Astrocyte (in vitro differentiated cells and primary cell): ENCODE measurements at regions not wholly inside any gene's neighbourhood (a gene's known extent, or its start where the extent isn't known, plus 50 kb on each side); places are given as distances from the start of the nearest gene placed in this dataset.

Experiments
- EZH2 ChIP-seq: IDR thresholded peaks from 2 replicates; pipeline ENCODE4 v1.6.1; 2012; ENCODE audit warnings: mild to moderate bottlenecking, low read length, inconsistent platforms; ENCODE audit not compliant: insufficient read depth
- TF ChIP-seq, protein P1 (sequence below): IDR thresholded peaks from 2 replicates; pipeline ENCODE4 v1.5.1; 2011; ENCODE audit warnings: low read depth, mild to moderate bottlenecking, inconsistent platforms, low read length, moderate library complexity; ENCODE audit not compliant: insufficient read depth

DNA sequence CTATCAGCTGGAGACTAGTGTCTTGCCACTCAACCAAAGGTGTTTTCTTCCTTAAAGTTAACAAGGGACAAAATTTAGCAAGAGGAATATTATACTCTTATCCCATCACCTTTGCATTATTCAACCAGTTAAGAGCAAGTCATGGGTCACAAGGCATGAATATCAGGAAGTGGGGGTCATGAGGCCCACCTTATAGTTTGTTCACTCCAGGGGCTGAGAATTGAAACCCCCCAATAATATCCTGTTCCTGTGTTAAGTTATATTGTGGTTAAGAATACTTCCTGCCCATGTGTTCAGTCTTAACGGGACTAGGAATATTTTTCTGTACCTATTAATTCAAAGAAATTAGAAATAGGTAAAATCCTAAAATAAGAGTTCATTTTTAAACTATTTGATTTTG is 239.7 kb downstream of the S1PR1 start:
- TF ChIP-seq, protein P1, sequence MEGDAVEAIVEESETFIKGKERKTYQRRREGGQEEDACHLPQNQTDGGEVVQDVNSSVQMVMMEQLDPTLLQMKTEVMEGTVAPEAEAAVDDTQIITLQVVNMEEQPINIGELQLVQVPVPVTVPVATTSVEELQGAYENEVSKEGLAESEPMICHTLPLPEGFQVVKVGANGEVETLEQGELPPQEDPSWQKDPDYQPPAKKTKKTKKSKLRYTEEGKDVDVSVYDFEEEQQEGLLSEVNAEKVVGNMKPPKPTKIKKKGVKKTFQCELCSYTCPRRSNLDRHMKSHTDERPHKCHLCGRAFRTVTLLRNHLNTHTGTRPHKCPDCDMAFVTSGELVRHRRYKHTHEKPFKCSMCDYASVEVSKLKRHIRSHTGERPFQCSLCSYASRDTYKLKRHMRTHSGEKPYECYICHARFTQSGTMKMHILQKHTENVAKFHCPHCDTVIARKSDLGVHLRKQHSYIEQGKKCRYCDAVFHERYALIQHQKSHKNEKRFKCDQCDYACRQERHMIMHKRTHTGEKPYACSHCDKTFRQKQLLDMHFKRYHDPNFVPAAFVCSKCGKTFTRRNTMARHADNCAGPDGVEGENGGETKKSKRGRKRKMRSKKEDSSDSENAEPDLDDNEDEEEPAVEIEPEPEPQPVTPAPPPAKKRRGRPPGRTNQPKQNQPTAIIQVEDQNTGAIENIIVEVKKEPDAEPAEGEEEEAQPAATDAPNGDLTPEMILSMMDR = no peak
- no peak for TF ChIP-seq EZH2
